Upper lobe of right lung (tissue), 1 donor: ENCODE measurements at regions not wholly inside any gene's neighbourhood (a gene's known extent, or its start where the extent isn't known, plus 50 kb on each side); places are given as distances from the start of the nearest gene placed in this dataset.

Experiments
- ATAC-seq: fragments of 200-7000 bp; cut with Tn5 transposase; one replicate; pipeline ENCODE4 v1.9.1; 2020; ENCODE audit warnings: mild to moderate bottlenecking, moderate library complexity
- DNase-seq: peaks from one replicate; pipeline ENCODE4 v3.0.0-alpha.2; 2020
- H3K27ac ChIP-seq: fragments of 200-600 bp; one replicate; pipeline ENCODE4 v1.8.0; 2022
- H3K27me3 ChIP-seq: fragments of 200-600 bp; one replicate; pipeline ENCODE4 v1.8.0; 2022; ENCODE audit warnings: mild to moderate bottlenecking
- H3K36me3 ChIP-seq: fragments of 200-600 bp; one replicate; pipeline ENCODE4 v1.8.0; 2022
- H3K4me1 ChIP-seq: fragments of 200-600 bp; one replicate; pipeline ENCODE4 v1.8.0; 2022
- H3K4me3 ChIP-seq: fragments of 200-600 bp; one replicate; pipeline ENCODE4 v1.8.0; 2022; ENCODE audit warnings: mild to moderate bottlenecking
- H3K9me3 ChIP-seq: fragments of 200-600 bp; one replicate; pipeline ENCODE4 v1.8.0; 2022
- CTCF ChIP-seq: fragments of 200-600 bp; IDR thresholded peaks from one replicate; pipeline ENCODE4 v1.8.0; 2022; ENCODE audit warnings: antibody characterized with exemption
- intact Hi-C: fragments of 100-400 bp; cut with DNase I; formaldehyde crosslinking; loops from one replicate; pipeline ENCODE4 v1.11.0; 2022
- donor health status: DM: no; HTN: yes; CAD: no; lungs with severe emphysema.

GRCh38 chr2:142756430-142756829 lies 121.0 kb upstream of the KYNU start:
- TF ChIP-seq CTCF, result no peak
- intact Hi-C loops, result no loop called here

GRCh38 chr2:142755191-142755590 lies 122.3 kb upstream of the KYNU start:
- ATAC-seq, result no peak
- H3K4me3 ChIP-seq, result no peak overlapping the region
- no peaks in the 10 kb centered on the region for H3K4me1 ChIP-seq
- intact Hi-C loops, result no loop called here
- H3K9me3 ChIP-seq, result no peaks in the 10 kb centered on the region
- H3K27ac ChIP-seq, result no peak overlapping the region
- no peaks in the 10 kb centered on the region for H3K36me3 ChIP-seq
- H3K27me3 ChIP-seq, result no peaks in the 10 kb centered on the region
- DNase-seq, result no peak
- TF ChIP-seq CTCF, result no peak

More at GRCh38 chr2:142756430-142756829, 121.0 kb upstream of the KYNU start:
- ATAC-seq (no peak), DNase-seq (no peak)
- no peaks in the 10 kb centered on the region for H3K4me1 ChIP-seq
- no peaks in the 10 kb centered on the region for H3K27me3 ChIP-seq
- no peaks in the 10 kb centered on the region for H3K36me3 ChIP-seq
- H3K4me3 ChIP-seq, result no peak overlapping the region
- H3K27ac ChIP-seq, result no peak overlapping the region
- H3K9me3 ChIP-seq, result no peaks in the 10 kb centered on the region

- no peaks in the 10 kb centered on the region for H3K9me3 ChIP-seq
- TF ChIP-seq CTCF, result no peak
- no peaks in the 10 kb centered on the region for H3K4me1 ChIP-seq
- H3K27me3 ChIP-seq, result no peaks in the 10 kb centered on the region
- H3K4me3 ChIP-seq, result no peak overlapping the region
- intact Hi-C loops, result no loop called here
- ATAC-seq (no peak), DNase-seq (no peak)
- no peaks in the 10 kb centered on the region for H3K36me3 ChIP-seq
- no peak overlapping the region for H3K27ac ChIP-seq
Measured at GRCh38 chr2:142754182-142754581, 123.3 kb upstream of the KYNU start.

- Histone ChIP-seq H3K27me3 (no peaks in the 10 kb centered on the region), H3K9me3 (no peaks in the 10 kb centered on the region), H3K27ac (no peak overlapping the region), H3K4me1 (no peaks in the 10 kb centered on the region), H3K36me3 (no peaks in the 10 kb centered on the region), H3K4me3 (no peak overlapping the region)
- TF ChIP-seq CTCF, result no peak
- DNase-seq, result no peak
- no peak for ATAC-seq
- intact Hi-C loops, result no loop called here
Measured at GRCh38 chr2:142750858-142751257, 126.6 kb upstream of the KYNU start.

- ATAC-seq, result no peak
- no peak for TF ChIP-seq CTCF
- no peaks in the 10 kb centered on the region for H3K9me3 ChIP-seq
- no peak overlapping the region for H3K27ac ChIP-seq
- no peaks in the 10 kb centered on the region for H3K4me1 ChIP-seq
- H3K36me3 ChIP-seq, result no peaks in the 10 kb centered on the region
- no peak overlapping the region for H3K4me3 ChIP-seq
- intact Hi-C loops, result no loop called here
- no peak for DNase-seq
- no peaks in the 10 kb centered on the region for H3K27me3 ChIP-seq
Measured at GRCh38 chr2:142748559-142749099, 128.8 kb upstream of the KYNU start.

- no peak for ATAC-seq
- no peaks in the 10 kb centered on the region for H3K36me3 ChIP-seq
- H3K4me3 ChIP-seq, result no peak overlapping the region
- no peaks in the 10 kb centered on the region for H3K27me3 ChIP-seq
- intact Hi-C loops, result no loop called here
- no peaks in the 10 kb centered on the region for H3K9me3 ChIP-seq
- DNase-seq, result no peak
- no peaks in the 10 kb centered on the region for H3K4me1 ChIP-seq
- TF ChIP-seq CTCF, result no peak
- H3K27ac ChIP-seq, result no peak overlapping the region
Measured at GRCh38 chr2:142745691-142746090, 131.8 kb upstream of the KYNU start.
